Right renal cortex interstitium (tissue), 3 donors: ENCODE measurements at regions not wholly inside any gene's neighbourhood (a gene's known extent, or its start where the extent isn't known, plus 50 kb on each side); places are given as distances from the start of the nearest gene placed in this dataset.
"Not testable (repeated sequence)": the region's sequence is repeated elsewhere in the genome, so short reads cannot be mapped to it uniquely, and the experiment has no call there.

Source experiments
- DNase-seq, 3 donors: peaks; one replicate each; pipeline ENCODE4 v3.0.0-alpha.2; 2013; ENCODE audit warnings: low read depth in 3 of 3, low spot score in 2 of 3

GRCh38 chr9:25830381-25830780, 152.1 kb upstream of the TUSC1 start:
- no peak for DNase-seq

- no peak for DNase-seq
These were observed 149.4 kb upstream of the TUSC1 start for GRCh38 chr9:25827626-25828025.

- DNase-seq, result no peak
These were observed 138.2 kb upstream of the TUSC1 start for GRCh38 chr9:25816439-25816838.

- DNase-seq, result no peak
These were observed 135.8 kb upstream of the TUSC1 start for GRCh38 chr9:25814023-25814422.

GRCh38 chr9:25813478-25813877, 135.2 kb upstream of the TUSC1 start:
- no peak for DNase-seq

- no peak for DNase-seq
These were observed 130.3 kb upstream of the TUSC1 start for GRCh38 chr9:25808554-25808953.

- DNase-seq, result no peak
These were observed 126.6 kb upstream of the TUSC1 start for GRCh38 chr9:25804856-25805255.

- DNase-seq, result not testable (repeated sequence)
These were observed 123.7 kb upstream of the TUSC1 start for GRCh38 chr9:25801989-25802388.

GRCh38 chr9:25773805-25774204, 95.6 kb upstream of the TUSC1 start:
- no peak for DNase-seq

GRCh38 chr9:25755951-25756350, 77.7 kb upstream of the TUSC1 start:
- DNase-seq, result no peak

- no peak for DNase-seq
These were observed 74.2 kb upstream of the TUSC1 start for GRCh38 chr9:25752398-25752797.

GRCh38 chr9:25742256-25742655, 64.0 kb upstream of the TUSC1 start:
- DNase-seq, result no peak

- DNase-seq, result no peak
These were observed 55.2 kb upstream of the TUSC1 start for GRCh38 chr9:25733336-25733982.

GRCh38 chr9:25731895-25732794, 53.9 kb upstream of the TUSC1 start:
- not testable (repeated sequence) for DNase-seq
